K562 (cell line): ENCODE measurements at regions not wholly inside any gene's neighbourhood (a gene's known extent, or its start where the extent isn't known, plus 50 kb on each side); places are given as distances from the start of the nearest gene placed in this dataset.

Experiments
- ATAC-seq: fragments of 200-7000 bp; cut with Tn5 transposase; 3 replicates; pipeline ENCODE4 v1.9.1; 2020; ENCODE audit warnings: moderate library complexity
- BruUV-seq: library from RNA; stranded (reverse); fragments of 400-500 nt; replicated peaks from 2 replicates; lab custom pipeline; 2021; lab: Mats Ljungman, UMichigan
- CTCF ChIA-PET: fragments of 300-600 bp; formaldehyde crosslinking; extraction: SDS; loops from one replicate; lab custom pipeline; 2021; ENCODE audit warnings: low intra/inter-chr PET ratio; lab: Yijun Ruan, JAX
- POLR2A ChIA-PET: fragments of 300-600, 350-650 bp; sonication (Branson Sonifier 250); formaldehyde crosslinking; extraction: SDS; loops from one replicate; lab custom pipeline; 2021; ENCODE audit warnings: antibody characterized with exemption, inconsistent platforms; lab: Yijun Ruan, JAX
- DNase-seq, 4 experiments: peaks; one replicate each; pipeline versions ENCODE4 v3.0.0 to v3.0.0-alpha.2; 2011 to 2018; ENCODE audit warnings: low spot score in 3 of 4, mixed read lengths in 3 of 4; ENCODE audit errors: extremely low read depth in 1 of 4
- FAIRE-seq: peaks from 2 replicates; lab custom pipeline; 2011; peaks lifted over from hg19 to GRCh38; lab: Jason Lieb, UNC
- H2AFZ ChIP-seq: 2 replicates; pipeline ENCODE4 v1.6.0; 2011; ENCODE audit warnings: low read depth, low read length, control low read depth, inconsistent platforms
- H3K27ac ChIP-seq: fragments of 200-600 bp; 3 replicates; pipeline ENCODE4 v1.8.0; 2011; ENCODE audit warnings: low read depth, mild to moderate bottlenecking, control low read depth, inconsistent platforms, low read length, moderate library complexity, mixed read lengths; ENCODE audit errors: extremely low read depth
- H3K27me3 ChIP-seq, 2 experiments: fragments of 300-600 bp in 1 of 2; 2 replicates in 1 of 2; 3 replicates in 1 of 2; pipeline versions ENCODE4 v1.6.0 to v1.8.0; 2011; ENCODE audit warnings: inconsistent platforms in 2 of 2, low read length in 2 of 2, mild to moderate bottlenecking in 1 of 2, mixed read lengths in 1 of 2, moderate library complexity in 1 of 2; ENCODE audit not compliant: control insufficient read depth in 2 of 2, insufficient read depth in 2 of 2
- H3K36me3 ChIP-seq: fragments of 300-600 bp; 3 replicates; pipeline ENCODE4 v1.8.0; 2011; ENCODE audit warnings: mild to moderate bottlenecking, low read length, inconsistent platforms; ENCODE audit not compliant: control insufficient read depth, insufficient read depth
- H3K4me1 ChIP-seq, 2 experiments: fragments of 200-600 bp in 1 of 2; replicated peaks in 1 of 2; 2 replicates in 1 of 2; 3 replicates in 1 of 2; pipeline versions ENCODE4 v1.5.1 to v1.8.0; 2011; ENCODE audit warnings: inconsistent platforms in 2 of 2, low read length in 2 of 2, mild to moderate bottlenecking in 1 of 2, mixed read lengths in 1 of 2, moderate library complexity in 1 of 2; ENCODE audit not compliant: control insufficient read depth in 2 of 2, insufficient read depth in 2 of 2
- H3K4me2 ChIP-seq: 2 replicates; pipeline ENCODE4 v1.6.1; 2011; ENCODE audit warnings: low read length, control low read depth, inconsistent platforms, mixed read lengths; ENCODE audit not compliant: insufficient read depth
- H3K4me3 ChIP-seq: fragments of 200-600 bp; sonication (generic), shearing (Covaris generic); 2 replicates; pipeline ENCODE4 v1.5.1; 2016; ENCODE audit warnings: control low read depth, inconsistent platforms
- H3K79me2 ChIP-seq: fragments of 200-600 bp; 3 replicates; pipeline ENCODE4 v1.8.0; 2011; ENCODE audit warnings: low read length, inconsistent platforms; ENCODE audit not compliant: control insufficient read depth, insufficient read depth
- H3K9ac ChIP-seq, 2 experiments: 2 replicates each; pipeline versions ENCODE4 v1.6.0 to v1.6.1; 2011; ENCODE audit warnings: low read depth in 2 of 2, low read length in 2 of 2, control low read depth in 1 of 2, inconsistent platforms in 1 of 2, mild to moderate bottlenecking in 1 of 2, mixed read lengths in 1 of 2; ENCODE audit not compliant: insufficient read depth in 1 of 2
- H3K9me1 ChIP-seq: one replicate; pipeline ENCODE4 v1.6.0; 2011; ENCODE audit warnings: inconsistent platforms, mild to moderate bottlenecking, low read length, moderate library complexity; ENCODE audit not compliant: control insufficient read depth, insufficient read depth
- H3K9me3 ChIP-seq: replicated peaks from 2 replicates; pipeline ENCODE4 v1.5.1; 2011; ENCODE audit warnings: low read depth, low read length, inconsistent platforms; ENCODE audit not compliant: control insufficient read depth, insufficient read depth
- H4K20me1 ChIP-seq: replicated peaks from 2 replicates; pipeline ENCODE4 v1.6.1; 2011; ENCODE audit warnings: low read length, inconsistent platforms, mixed read lengths; ENCODE audit not compliant: control insufficient read depth, insufficient read depth
- CBX1 ChIP-seq: sonication (generic); IDR thresholded peaks from 2 replicates; pipeline ENCODE4 v1.6.1; 2016; ENCODE audit warnings: antibody characterized with exemption, low read depth, mild to moderate bottlenecking
- CBX5 ChIP-seq: IDR thresholded peaks from 2 replicates; pipeline ENCODE4 v1.6.1; 2014; ENCODE audit warnings: low read depth, borderline replicate concordance
- DDX20 ChIP-seq: fragments of 450-650 bp; IDR thresholded peaks from 2 replicates; pipeline ENCODE4 v1.6.1; 2016; ENCODE audit warnings: missing genetic modification characterization, low read depth, mild to moderate bottlenecking, missing compliant biosample characterization, moderate library complexity
- EZH2 ChIP-seq: IDR thresholded peaks from 2 replicates; pipeline ENCODE4 v1.6.1; 2012; ENCODE audit warnings: low read depth, mild to moderate bottlenecking, inconsistent platforms, low read length, borderline replicate concordance
- FIP1L1 ChIP-seq: fragments of 200-400 bp; formaldehyde crosslinking; IDR thresholded peaks from 2 replicates; pipeline ENCODE4 v1.6.1; 2018; ENCODE audit warnings: mild to moderate bottlenecking, low read depth, low read length; ENCODE audit not compliant: poor library complexity, severe bottlenecking
- MXD1 ChIP-seq: fragments of 250-450 bp; sonication (Bioruptor Pico); IDR thresholded peaks from 2 replicates; pipeline ENCODE4 v1.8.0; 2021; ENCODE audit warnings: borderline replicate concordance, mild to moderate bottlenecking, moderate library complexity; ENCODE audit not compliant: poor library complexity, severe bottlenecking
- NFE2L1 ChIP-seq: fragments of 450-650 bp; IDR thresholded peaks from 2 replicates; pipeline ENCODE4 v1.6.1; 2016; ENCODE audit warnings: missing genetic modification characterization, low read depth, mild to moderate bottlenecking, missing compliant biosample characterization, moderate library complexity, borderline replicate concordance
- PHF21A ChIP-seq: fragments of 450-650 bp; IDR thresholded peaks from 2 replicates; pipeline ENCODE4 v1.6.1; 2017; ENCODE audit warnings: low read depth, borderline replicate concordance
- THRAP3 ChIP-seq: fragments of 450-650 bp; IDR thresholded peaks from 2 replicates; pipeline ENCODE4 v1.6.1; 2016; ENCODE audit warnings: mild to moderate bottlenecking, inconsistent platforms, borderline replicate concordance
- TOE1 ChIP-seq, 2 experiments: fragments of 450-650 bp in 1 of 2; sonication (generic) in 1 of 2; formaldehyde crosslinking in 1 of 2; IDR thresholded peaks; 2 replicates each; pipeline versions ENCODE4 v1.7.1 to v1.8.0; 2016 to 2022; ENCODE audit warnings: borderline replicate concordance in 2 of 2, mild to moderate bottlenecking in 2 of 2, antibody characterized with exemption in 1 of 2, inconsistent platforms in 1 of 2, low read depth in 1 of 2, missing genetic modification reagents in 1 of 2, moderate library complexity in 1 of 2
- ZBTB2 ChIP-seq: fragments of 450-650 bp; IDR thresholded peaks from 2 replicates; pipeline ENCODE4 v1.6.1; 2016; ENCODE audit warnings: antibody characterized with exemption
- ZBTB33 ChIP-seq: sonication (generic); formaldehyde crosslinking; IDR thresholded peaks from 2 replicates; pipeline ENCODE4 v1.8.1; 2023; ENCODE audit warnings: mild to moderate bottlenecking, missing genetic modification reagents
- ZFX ChIP-seq: sonication (generic); formaldehyde crosslinking; IDR thresholded peaks from 2 replicates; pipeline ENCODE4 v1.8.0; 2022; ENCODE audit warnings: mild to moderate bottlenecking, missing genetic modification reagents, moderate library complexity
- ZNF12 ChIP-seq: sonication (generic); formaldehyde crosslinking; IDR thresholded peaks from 2 replicates; pipeline ENCODE4 v1.4.0; 2020; ENCODE audit warnings: mild to moderate bottlenecking, missing genetic modification reagents
- ZNF140 ChIP-seq: fragments of 250-450 bp; sonication (Bioruptor Pico); IDR thresholded peaks from 2 replicates; pipeline ENCODE4 v1.8.0; 2021; ENCODE audit warnings: moderate library complexity, mild to moderate bottlenecking, inconsistent platforms
- ZNF165 ChIP-seq: fragments of 250-450 bp; sonication (Bioruptor Pico); IDR thresholded peaks from 2 replicates; pipeline ENCODE4 v1.4.0; 2020; ENCODE audit warnings: borderline replicate concordance
- ZNF253 ChIP-seq: fragments of 250-450 bp; sonication (Bioruptor Pico); conservative IDR thresholded peaks from 2 replicates; pipeline ENCODE4 v1.6.1; 2021; ENCODE audit warnings: mild to moderate bottlenecking
- ZNF445 ChIP-seq: fragments of 250-450 bp; sonication (Bioruptor Pico); IDR thresholded peaks from 2 replicates; pipeline ENCODE4 v1.4.0; 2020; ENCODE audit warnings: low read depth, mild to moderate bottlenecking, moderate library complexity
- WGBS: fragments of 100-300 bp; shearing (Covaris generic); methylation state at CpG from one replicate; pipeline ENCODE4 v1.1.6; 2016; ENCODE audit warnings: low coverage, mixed read lengths; ENCODE audit not compliant: insufficient coverage; ENCODE audit errors: missing lambda C conversion rate; 5-methylcytosine and 5-hydroxymethylcytosine counted together
- in situ Hi-C: fragments of 300-500 bp; cut with MboI; formaldehyde crosslinking; loops from 4 replicates; pipeline ENCODE4 v1.15.0; 2018; ENCODE audit warnings: inconsistent platforms, mixed read lengths
- intact Hi-C: fragments of 100-400 bp; cut with micrococcal nuclease; formaldehyde crosslinking; loops from 2 replicates; pipeline ENCODE4 v1.14.2; 2022

GRCh38 chr22:33114565-33114964 is 56.4 kb upstream of the SYN3 start (continued):
- TF ChIP-seq ZBTB2 (no peak), NFE2L1 (no peak), FIP1L1 (no peak), ZNF445 (CRISPR knock-in tag) (no peak), CBX5 (no peak), MXD1 (CRISPR knock-in tag) (no peak)

GRCh38 chr22:33112580-33112979 is 54.4 kb upstream of the SYN3 start:
- intact Hi-C loops (no loop called here), in situ Hi-C loops (no loop called here)
- Histone ChIP-seq H3K4me2 (no peak overlapping the region), H3K9ac (no peak overlapping the region), H3K79me2 (no peaks in the 10 kb centered on the region), H4K20me1 (no peaks in the 10 kb centered on the region), H3K9me3 (no peaks in the 10 kb centered on the region), H3K36me3 (no peaks in the 10 kb centered on the region), H3K4me3 (no peak overlapping the region), H3K9me1 (no peaks in the 10 kb centered on the region), H3K27me3 (no peaks in the 10 kb centered on the region; a peak in 1 of 5 replicates), H3K27ac (no peak overlapping the region), H2AFZ (no peak overlapping the region), H3K4me1 (no peaks in the 10 kb centered on the region)
- BruUV-seq = no TSS peak
- TF ChIP-seq EZH2 = no peak
- no peak for TF ChIP-seq THRAP3
- TF ChIP-seq CBX1 = no peak
- no peak for TF ChIP-seq ZBTB33 (CRISPR knock-in tag)
- no peak for TF ChIP-seq ZNF253
- TF ChIP-seq TOE1 (IDR thresholded peaks at IDR 0.05; ENCODE audit: borderline replicate concordance) = no peak
- TF ChIP-seq TOE1 (CRISPR knock-in tag; IDR thresholded peaks at IDR 0.05; ENCODE audit: borderline replicate concordance, low read depth) = no peak
- TF ChIP-seq ZNF165 (CRISPR knock-in tag) = no peak
- no peak for TF ChIP-seq ZNF12 (CRISPR knock-in tag)
- no peak for TF ChIP-seq ZNF140 (CRISPR knock-in tag)
- no peak for TF ChIP-seq PHF21A
- no peak for TF ChIP-seq ZFX (CRISPR knock-in tag)
- no peak for TF ChIP-seq DDX20
- no peak for DNase-seq
- no peak for FAIRE-seq
- no peak for ATAC-seq
- ChIA-PET POLR2A (no interaction called here), CTCF (no interaction called here)
- WGBS = 0% methylated on average over 1 of the region's 1 CpG
